Testis (tissue), 2 donors: ENCODE measurements at regions not wholly inside any gene's neighbourhood (a gene's known extent, or its start where the extent isn't known, plus 50 kb on each side); places are given as distances from the start of the nearest gene placed in this dataset.

Experiments
- POLR2A ChIP-seq: fragments of 450-650 bp; IDR thresholded peaks from one replicate; pipeline ENCODE4 v1.6.1; 2017; ENCODE audit warnings: antibody characterized with exemption, mild to moderate bottlenecking, moderate library complexity
- TF ChIP-seq, protein P1 (sequence below), 3 experiments: fragments of 450-650 bp in 2 of 3; fragments of 200-600 bp in 1 of 3; sonication (generic) in 1 of 3; IDR thresholded peaks; one replicate each; pipeline ENCODE4 v1.5.1; 2016 to 2019; ENCODE audit warnings: antibody characterized with exemption in 3 of 3, mild to moderate bottlenecking in 2 of 3, moderate library complexity in 1 of 3

DNA sequence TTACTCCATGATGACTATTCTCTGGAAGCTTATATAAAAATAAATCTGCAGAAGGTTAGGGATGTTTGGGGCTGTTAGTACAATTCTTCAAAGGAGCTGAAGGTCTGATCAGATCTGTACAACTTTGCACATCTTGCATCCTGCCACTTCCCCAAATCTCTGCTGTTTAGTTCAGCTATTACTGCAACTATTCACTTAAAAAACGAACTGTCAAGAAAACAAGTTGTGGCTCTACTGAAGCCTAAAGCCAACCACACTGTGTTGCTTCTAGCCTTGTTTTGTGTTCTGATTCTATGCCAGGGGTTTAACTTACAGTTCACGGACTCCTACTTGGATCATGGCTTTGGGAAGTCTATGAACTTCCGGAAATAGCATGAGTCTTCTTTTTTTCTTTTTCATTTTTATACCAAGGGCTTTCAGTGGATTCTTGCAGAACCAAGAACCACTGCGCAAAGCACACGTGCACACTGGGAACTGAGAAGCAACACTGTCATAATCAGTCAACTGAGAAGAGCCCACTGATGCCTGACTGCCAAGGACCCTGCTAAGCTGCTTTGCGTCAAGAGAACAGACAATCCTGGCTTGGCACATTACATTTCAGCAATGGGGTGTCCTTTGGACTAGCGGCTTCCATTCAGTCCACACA lies 66.3 kb upstream of the EEA1 start:
- TF ChIP-seq, protein P1, sequence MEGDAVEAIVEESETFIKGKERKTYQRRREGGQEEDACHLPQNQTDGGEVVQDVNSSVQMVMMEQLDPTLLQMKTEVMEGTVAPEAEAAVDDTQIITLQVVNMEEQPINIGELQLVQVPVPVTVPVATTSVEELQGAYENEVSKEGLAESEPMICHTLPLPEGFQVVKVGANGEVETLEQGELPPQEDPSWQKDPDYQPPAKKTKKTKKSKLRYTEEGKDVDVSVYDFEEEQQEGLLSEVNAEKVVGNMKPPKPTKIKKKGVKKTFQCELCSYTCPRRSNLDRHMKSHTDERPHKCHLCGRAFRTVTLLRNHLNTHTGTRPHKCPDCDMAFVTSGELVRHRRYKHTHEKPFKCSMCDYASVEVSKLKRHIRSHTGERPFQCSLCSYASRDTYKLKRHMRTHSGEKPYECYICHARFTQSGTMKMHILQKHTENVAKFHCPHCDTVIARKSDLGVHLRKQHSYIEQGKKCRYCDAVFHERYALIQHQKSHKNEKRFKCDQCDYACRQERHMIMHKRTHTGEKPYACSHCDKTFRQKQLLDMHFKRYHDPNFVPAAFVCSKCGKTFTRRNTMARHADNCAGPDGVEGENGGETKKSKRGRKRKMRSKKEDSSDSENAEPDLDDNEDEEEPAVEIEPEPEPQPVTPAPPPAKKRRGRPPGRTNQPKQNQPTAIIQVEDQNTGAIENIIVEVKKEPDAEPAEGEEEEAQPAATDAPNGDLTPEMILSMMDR (IDR thresholded peaks at IDR 0.05) = no peak
- no peak for TF ChIP-seq POLR2A
